NCI-H460 (cell line): ENCODE measurements at regions not wholly inside any gene's neighbourhood (a gene's known extent, or its start where the extent isn't known, plus 50 kb on each side); places are given as distances from the start of the nearest gene placed in this dataset.
"Not testable (repeated sequence)": the region's sequence is repeated elsewhere in the genome, so short reads cannot be mapped to it uniquely, and the experiment has no call there.

Experiments
- DNase-seq: peaks from one replicate; pipeline ENCODE4 v3.0.0-alpha.2; 2016; ENCODE audit warnings: low read depth; ENCODE audit errors: extremely low read depth

- no peak for DNase-seq
Measured at GRCh38 chr5:152124409-152125041, 199.9 kb upstream of the GLRA1 start.

- no peak for DNase-seq
Measured at GRCh38 chr5:152118676-152119470, 194.2 kb upstream of the GLRA1 start.

- no peak for DNase-seq
Measured at GRCh38 chr5:152116934-152117333, 192.3 kb upstream of the GLRA1 start.

- no peak for DNase-seq
Measured at GRCh38 chr5:152113401-152113800, 188.8 kb upstream of the GLRA1 start.

GRCh38 chr5:152107220-152107619 is 182.6 kb upstream of the GLRA1 start:
- no peak for DNase-seq

GRCh38 chr5:152106571-152106970 is 181.9 kb upstream of the GLRA1 start:
- no peak for DNase-seq

- DNase-seq = no peak
Measured at GRCh38 chr5:152105085-152105484, 180.4 kb upstream of the GLRA1 start.

GRCh38 chr5:152104211-152104610 is 179.6 kb upstream of the GLRA1 start:
- DNase-seq = no peak

GRCh38 chr5:152102908-152103307 is 178.3 kb upstream of the GLRA1 start:
- not testable (repeated sequence) for DNase-seq

- no peak for DNase-seq
Measured at GRCh38 chr5:152102057-152102456, 177.4 kb upstream of the GLRA1 start.

- DNase-seq = no peak
Measured at GRCh38 chr5:152100462-152100861, 175.8 kb upstream of the GLRA1 start.

- DNase-seq = no peak
Measured at GRCh38 chr5:152097128-152097527, 172.5 kb upstream of the GLRA1 start.

- DNase-seq = no peak
Measured at GRCh38 chr5:152094716-152095115, 170.1 kb upstream of the GLRA1 start.

- DNase-seq = no peak
Measured at GRCh38 chr5:152094060-152094459, 169.4 kb upstream of the GLRA1 start.

GRCh38 chr5:152092580-152092979 is 167.9 kb upstream of the GLRA1 start:
- no peak for DNase-seq

- no peak for DNase-seq
Measured at GRCh38 chr5:152089644-152090043, 165.0 kb upstream of the GLRA1 start.

GRCh38 chr5:152086668-152087067 is 162.0 kb upstream of the GLRA1 start:
- no peak for DNase-seq

GRCh38 chr5:152084476-152084875 is 159.8 kb upstream of the GLRA1 start:
- no peak for DNase-seq

GRCh38 chr5:152083231-152083630 is 158.6 kb upstream of the GLRA1 start:
- DNase-seq = no peak

- DNase-seq = no peak
Measured at GRCh38 chr5:152072091-152072490, 147.4 kb upstream of the GLRA1 start.

GRCh38 chr5:152070591-152070990 is 145.9 kb upstream of the GLRA1 start:
- no peak for DNase-seq

- DNase-seq = no peak
Measured at GRCh38 chr5:152066784-152067183, 142.1 kb upstream of the GLRA1 start.
